DOHH2 (cell line): ENCODE measurements at regions not wholly inside any gene's neighbourhood (a gene's known extent, or its start where the extent isn't known, plus 50 kb on each side); places are given as distances from the start of the nearest gene placed in this dataset.

Source experiments
- EZH2phosphoT487 ChIP-seq: fragments of 200-600 bp; sonication (generic); IDR thresholded peaks from 2 replicates; pipeline ENCODE4 v1.6.1; 2017; ENCODE audit warnings: borderline replicate concordance, mild to moderate bottlenecking, antibody characterized with exemption, low read length, moderate library complexity, mixed read lengths
- TF ChIP-seq, protein P1 (sequence below): fragments of 200-600 bp; sonication (generic); IDR thresholded peaks from one replicate; pipeline ENCODE4 v1.5.1; 2014; ENCODE audit warnings: antibody characterized with exemption, mild to moderate bottlenecking, low read depth, low read length; ENCODE audit not compliant: poor library complexity, severe bottlenecking

- TF ChIP-seq, protein P1, sequence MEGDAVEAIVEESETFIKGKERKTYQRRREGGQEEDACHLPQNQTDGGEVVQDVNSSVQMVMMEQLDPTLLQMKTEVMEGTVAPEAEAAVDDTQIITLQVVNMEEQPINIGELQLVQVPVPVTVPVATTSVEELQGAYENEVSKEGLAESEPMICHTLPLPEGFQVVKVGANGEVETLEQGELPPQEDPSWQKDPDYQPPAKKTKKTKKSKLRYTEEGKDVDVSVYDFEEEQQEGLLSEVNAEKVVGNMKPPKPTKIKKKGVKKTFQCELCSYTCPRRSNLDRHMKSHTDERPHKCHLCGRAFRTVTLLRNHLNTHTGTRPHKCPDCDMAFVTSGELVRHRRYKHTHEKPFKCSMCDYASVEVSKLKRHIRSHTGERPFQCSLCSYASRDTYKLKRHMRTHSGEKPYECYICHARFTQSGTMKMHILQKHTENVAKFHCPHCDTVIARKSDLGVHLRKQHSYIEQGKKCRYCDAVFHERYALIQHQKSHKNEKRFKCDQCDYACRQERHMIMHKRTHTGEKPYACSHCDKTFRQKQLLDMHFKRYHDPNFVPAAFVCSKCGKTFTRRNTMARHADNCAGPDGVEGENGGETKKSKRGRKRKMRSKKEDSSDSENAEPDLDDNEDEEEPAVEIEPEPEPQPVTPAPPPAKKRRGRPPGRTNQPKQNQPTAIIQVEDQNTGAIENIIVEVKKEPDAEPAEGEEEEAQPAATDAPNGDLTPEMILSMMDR: no peak
- no peak for TF ChIP-seq EZH2phosphoT487
Observed at GRCh38 chr3:21105784-21106183, 645.2 kb downstream of the ZNF385D start.
